ENCODE measurements at regions not wholly inside any gene's neighbourhood (a gene's known extent, or its start where the extent isn't known, plus 50 kb on each side); places are given as distances from the start of the nearest gene placed in this dataset.

GRCh38 chr11:119891055-119891768, 162.2 kb upstream of the NECTIN1 start:
- no peak for TF ChIP-seq CTCF (IDR thresholded peaks at IDR 0.05)
- TF ChIP-seq POLR2A (IDR thresholded peaks at IDR 0.05) = no peak

All from Peyer's patch (tissue), 4 donors.